ENCODE measurements at regions not wholly inside any gene's neighbourhood (a gene's known extent, or its start where the extent isn't known, plus 50 kb on each side); places are given as distances from the start of the nearest gene placed in this dataset.

GRCh38 chr14:22268875-22269274, 320.1 kb downstream of the DAD1 start:
- TF ChIP-seq POLR2AphosphoS5 (IDR thresholded peaks at IDR 0.05; ENCODE audit: low read depth, low read length), result no peak
- TF ChIP-seq POLR2A (IDR thresholded peaks at IDR 0.05; ENCODE audit: low read depth, low read length), result no peak
- TF ChIP-seq POU2F2 (IDR thresholded peaks at IDR 0.05; ENCODE audit: low read depth, low read length), result no peak
- no peak for TF ChIP-seq TAF1 (IDR thresholded peaks at IDR 0.05; ENCODE audit: low read depth, low read length)
- TF ChIP-seq PAX5 (IDR thresholded peaks at IDR 0.05; ENCODE audit: insufficient read depth, low read length, severe bottlenecking), result no peak
- no peak for TF ChIP-seq SPI1 (IDR thresholded peaks at IDR 0.05; ENCODE audit: low read depth, low read length)
